CD14-positive monocyte (primary cell): ENCODE measurements at regions not wholly inside any gene's neighbourhood (a gene's known extent, or its start where the extent isn't known, plus 50 kb on each side); places are given as distances from the start of the nearest gene placed in this dataset.

Source experiments
- DNase-seq, 3 donors: peaks; one replicate each; pipeline ENCODE4 v3.0.0-alpha.2; 2011 to 2022
- H2AFZ ChIP-seq: 2 replicates; pipeline ENCODE4 v1.6.0; 2012; ENCODE audit warnings: mild to moderate bottlenecking, low read depth, low read length, inconsistent platforms; ENCODE audit not compliant: insufficient read depth, poor library complexity, severe bottlenecking
- H3K27ac ChIP-seq, 2 donors: 1 replicate in 1 of 2; 2 replicates in 1 of 2; pipeline ENCODE4 v1.5.1; 2012 to 2013; ENCODE audit warnings: low read length in 2 of 2, control low read depth in 1 of 2, inconsistent platforms in 1 of 2, low read depth in 1 of 2, mild to moderate bottlenecking in 1 of 2
- H3K27me3 ChIP-seq, 2 donors: one replicate each; pipeline versions ENCODE4 v1.6.0 to v1.6.1; 2011 to 2013; ENCODE audit warnings: low read length in 2 of 2; ENCODE audit not compliant: control insufficient read depth in 2 of 2, insufficient read depth in 2 of 2
- H3K36me3 ChIP-seq, 2 donors: replicated peaks in 1 of 2; 1 replicate in 1 of 2; 2 replicates in 1 of 2; pipeline versions ENCODE4 v1.5.1 to v1.6.1; 2012 to 2013; ENCODE audit warnings: low read length in 2 of 2, control low read depth in 1 of 2, inconsistent platforms in 1 of 2, mild to moderate bottlenecking in 1 of 2; ENCODE audit not compliant: insufficient read depth in 2 of 2, control insufficient read depth in 1 of 2
- H3K4me1 ChIP-seq, 2 donors: 1 replicate in 1 of 2; 2 replicates in 1 of 2; pipeline versions ENCODE4 v1.5.1 to v1.6.1; 2012 to 2013; ENCODE audit warnings: low read length in 2 of 2, control low read depth in 1 of 2, inconsistent platforms in 1 of 2, mild to moderate bottlenecking in 1 of 2, moderate library complexity in 1 of 2; ENCODE audit not compliant: insufficient read depth in 2 of 2, control insufficient read depth in 1 of 2
- H3K4me2 ChIP-seq: replicated peaks from 2 replicates; pipeline ENCODE3; 2012; ENCODE audit warnings: low read length, moderate library complexity, mild to moderate bottlenecking; ENCODE audit not compliant: poor library complexity, severe bottlenecking; ENCODE audit errors: extremely low read depth
- H3K4me3 ChIP-seq, 3 experiments: fragments of 200-600 bp in 1 of 3; sonication (generic) in 1 of 3; replicated peaks in 1 of 3; 1 replicate in 2 of 3; 2 replicates in 1 of 3; pipeline ENCODE4 v1.5.1; 2011 to 2013; ENCODE audit warnings: low read length in 3 of 3, mild to moderate bottlenecking in 3 of 3, control low read depth in 2 of 3, low read depth in 2 of 3, inconsistent platforms in 1 of 3, moderate library complexity in 1 of 3
- H3K79me2 ChIP-seq: 2 replicates; pipeline ENCODE4 v1.6.0; 2012; ENCODE audit warnings: mild to moderate bottlenecking, control low read depth, inconsistent platforms, low read length, moderate library complexity; ENCODE audit not compliant: insufficient read depth
- H3K9ac ChIP-seq: 2 replicates; pipeline ENCODE4 v1.6.0; 2017; ENCODE audit warnings: low read length, mild to moderate bottlenecking; ENCODE audit not compliant: insufficient read depth, poor library complexity, severe bottlenecking
- H3K9me3 ChIP-seq, 2 donors: replicated peaks in 1 of 2; 1 replicate in 1 of 2; 2 replicates in 1 of 2; pipeline versions ENCODE4 v1.5.1 to v1.6.1; 2012 to 2013; ENCODE audit warnings: low read length in 2 of 2, control low read depth in 1 of 2; ENCODE audit not compliant: control insufficient read depth in 1 of 2, insufficient read depth in 1 of 2
- H4K20me1 ChIP-seq: 2 replicates; pipeline ENCODE4 v1.6.0; 2012; ENCODE audit warnings: mild to moderate bottlenecking, low read length, control low read depth, moderate library complexity; ENCODE audit not compliant: insufficient read depth
- H3K27ac Mint-ChIP-seq, 7 donors: one replicate each; pipeline ENCODE4 v1.8.0; 2020; ENCODE audit warnings: mild to moderate bottlenecking in 7 of 7, mixed read lengths in 7 of 7, moderate library complexity in 6 of 7, inconsistent platforms in 2 of 7
- H3K27me3 Mint-ChIP-seq, 3 donors: one replicate each; pipeline ENCODE4 v1.8.0; 2021 to 2022; ENCODE audit warnings: low read depth in 3 of 3, mild to moderate bottlenecking in 3 of 3, mixed read lengths in 3 of 3, moderate library complexity in 3 of 3, inconsistent platforms in 1 of 3
- H3K36me3 Mint-ChIP-seq, 2 donors: one replicate each; pipeline ENCODE4 v1.8.0; 2020; ENCODE audit warnings: mixed read lengths in 2 of 2, inconsistent platforms in 1 of 2, mild to moderate bottlenecking in 1 of 2
- H3K4me1 Mint-ChIP-seq: one replicate; pipeline ENCODE4 v1.8.0; 2020; ENCODE audit warnings: mild to moderate bottlenecking, mixed read lengths
- H3K4me3 Mint-ChIP-seq, 2 donors: one replicate each; pipeline ENCODE4 v1.8.0; 2020; ENCODE audit warnings: mild to moderate bottlenecking in 2 of 2, mixed read lengths in 2 of 2, moderate library complexity in 1 of 2
- H3K9me3 Mint-ChIP-seq, 7 donors: one replicate each; pipeline ENCODE4 v1.8.0; 2020 to 2022; ENCODE audit warnings: mixed read lengths in 7 of 7, mild to moderate bottlenecking in 6 of 7, moderate library complexity in 6 of 7, inconsistent platforms in 2 of 7
- WGBS: methylation state at CpG from one replicate; pipeline ENCODE4 v1.1.5; 2013; ENCODE audit warnings: missing lambda C conversion rate; ENCODE audit not compliant: insufficient coverage; 5-methylcytosine and 5-hydroxymethylcytosine counted together
- intact Hi-C, 2 donors: fragments of 100-400 bp; cut with micrococcal nuclease; formaldehyde crosslinking; loops; one replicate each; pipeline versions ENCODE4 v1.15.0 to v1.15.1; 2023
- TF ChIP-seq, protein P1 (sequence below): fragments of 200-600 bp; IDR thresholded peaks from one replicate; pipeline ENCODE4 v1.8.0; 2022; ENCODE audit warnings: antibody characterized with exemption, mild to moderate bottlenecking

DNA sequence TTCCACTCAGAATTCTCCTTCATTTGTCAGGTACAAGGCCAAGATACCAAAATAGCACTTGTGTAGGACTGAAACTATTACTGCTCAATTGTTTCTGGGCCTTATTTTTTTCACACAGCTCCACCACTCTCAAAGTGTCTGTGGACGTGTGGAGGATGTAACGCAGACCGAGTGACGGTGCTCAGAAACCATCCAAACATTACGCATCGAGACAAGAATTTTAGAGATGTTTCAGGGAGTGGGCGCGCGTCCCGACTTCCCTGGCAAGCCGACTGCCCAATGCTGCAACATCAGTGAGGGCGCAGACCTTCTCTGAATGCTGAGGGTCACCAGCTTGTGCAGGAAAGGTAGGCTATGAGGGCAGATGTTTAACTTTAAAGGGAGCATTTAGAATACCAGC is 108.4 kb downstream of the GATA6 start:
- TF ChIP-seq, protein P1, sequence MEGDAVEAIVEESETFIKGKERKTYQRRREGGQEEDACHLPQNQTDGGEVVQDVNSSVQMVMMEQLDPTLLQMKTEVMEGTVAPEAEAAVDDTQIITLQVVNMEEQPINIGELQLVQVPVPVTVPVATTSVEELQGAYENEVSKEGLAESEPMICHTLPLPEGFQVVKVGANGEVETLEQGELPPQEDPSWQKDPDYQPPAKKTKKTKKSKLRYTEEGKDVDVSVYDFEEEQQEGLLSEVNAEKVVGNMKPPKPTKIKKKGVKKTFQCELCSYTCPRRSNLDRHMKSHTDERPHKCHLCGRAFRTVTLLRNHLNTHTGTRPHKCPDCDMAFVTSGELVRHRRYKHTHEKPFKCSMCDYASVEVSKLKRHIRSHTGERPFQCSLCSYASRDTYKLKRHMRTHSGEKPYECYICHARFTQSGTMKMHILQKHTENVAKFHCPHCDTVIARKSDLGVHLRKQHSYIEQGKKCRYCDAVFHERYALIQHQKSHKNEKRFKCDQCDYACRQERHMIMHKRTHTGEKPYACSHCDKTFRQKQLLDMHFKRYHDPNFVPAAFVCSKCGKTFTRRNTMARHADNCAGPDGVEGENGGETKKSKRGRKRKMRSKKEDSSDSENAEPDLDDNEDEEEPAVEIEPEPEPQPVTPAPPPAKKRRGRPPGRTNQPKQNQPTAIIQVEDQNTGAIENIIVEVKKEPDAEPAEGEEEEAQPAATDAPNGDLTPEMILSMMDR: no peak
- peaks cover 0 to 4% (median 0%) of the 10 kb centered on the region in 3 donors for H3K27me3 Mint-ChIP-seq
- DNase-seq: no peak
- no peak overlapping the region for H2AFZ ChIP-seq
- H3K4me3 Mint-ChIP-seq: no peak overlapping the region
- H4K20me1 ChIP-seq: no peaks in the 10 kb centered on the region
- H3K27ac Mint-ChIP-seq: no peak overlapping the region
- H3K4me3 ChIP-seq: no peak overlapping the region
- no peaks in the 10 kb centered on the region for H3K79me2 ChIP-seq
- intact Hi-C loops: loop anchor here in 1 of 2 donors (5.0 kb wide), 1 partner anchor 45 kb away; no protein-coding TSS in a partner anchor
- no peaks in the 10 kb centered on the region for H3K36me3 ChIP-seq
- H3K9me3 ChIP-seq: no peaks in the 10 kb centered on the region
- H3K27me3 ChIP-seq: no peaks in the 10 kb centered on the region
- no peak overlapping the region for H3K27ac ChIP-seq
- H3K9me3 Mint-ChIP-seq: peaks cover 4 to 16% (median 8%) of the 10 kb centered on the region in 7 donors
- 100% methylated on average over 9 of the region's 12 CpGs for WGBS
- H3K9ac ChIP-seq: no peak overlapping the region
- H3K36me3 Mint-ChIP-seq: no peaks in the 10 kb centered on the region
- H3K4me1 ChIP-seq: peaks cover 0 to 3% of the 10 kb centered on the region in 2 donors
- peaks cover 2% of the 10 kb centered on the region for H3K4me1 Mint-ChIP-seq
- H3K4me2 ChIP-seq: no peak overlapping the region

DNA sequence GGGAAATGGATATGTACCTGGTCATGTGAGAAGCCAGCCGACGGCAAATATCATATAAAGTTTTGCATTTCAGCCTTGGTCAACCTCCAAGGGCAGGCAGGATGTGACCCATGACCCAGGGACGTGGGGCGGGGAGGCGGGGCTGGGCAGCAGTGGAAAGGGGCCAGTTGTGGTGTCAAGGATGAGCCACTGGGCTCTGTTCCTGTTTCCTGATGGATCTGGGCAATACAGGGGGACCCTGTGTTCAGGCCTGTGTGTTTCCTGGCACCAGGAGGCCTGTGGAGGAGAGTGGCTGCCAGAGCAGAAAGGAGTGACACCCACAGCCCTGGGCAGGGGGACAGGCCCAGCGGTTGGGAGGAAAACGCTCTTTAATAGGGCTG is 106.9 kb downstream of the GATA6 start:
- no peak overlapping the region for H3K4me2 ChIP-seq
- H3K36me3 Mint-ChIP-seq: no peaks in the 10 kb centered on the region
- H3K79me2 ChIP-seq: no peaks in the 10 kb centered on the region
- peaks cover 0 to 14% (median 8%) of the 10 kb centered on the region in 7 donors for H3K9me3 Mint-ChIP-seq
- no peak overlapping the region for H3K27ac ChIP-seq
- no peaks in the 10 kb centered on the region for H4K20me1 ChIP-seq
- no peak overlapping the region for H2AFZ ChIP-seq
- H3K36me3 ChIP-seq: no peaks in the 10 kb centered on the region
- intact Hi-C loops: loop anchor here in 1 of 2 donors (5.0 kb wide), 1 partner anchor 46 kb away; no protein-coding TSS in a partner anchor
- H3K4me3 Mint-ChIP-seq: no peak overlapping the region
- H3K27me3 Mint-ChIP-seq: peaks cover 0 to 6% (median 0%) of the 10 kb centered on the region in 3 donors
- H3K9me3 ChIP-seq: no peaks in the 10 kb centered on the region
- TF ChIP-seq, protein P1: no peak
- H3K4me1 ChIP-seq: no peaks in the 10 kb centered on the region
- H3K9ac ChIP-seq: no peak overlapping the region
- no peak overlapping the region for H3K27ac Mint-ChIP-seq
- DNase-seq: no peak
- 89% methylated on average over 5 of the region's 7 CpGs for WGBS
- H3K4me3 ChIP-seq: no peak overlapping the region
- no peaks in the 10 kb centered on the region for H3K27me3 ChIP-seq
- no peaks in the 10 kb centered on the region for H3K4me1 Mint-ChIP-seq
